ENCODE measurements at regions not wholly inside any gene's neighbourhood (a gene's known extent, or its start where the extent isn't known, plus 50 kb on each side); places are given as distances from the start of the nearest gene placed in this dataset.

- TF ChIP-seq CTCF (IDR thresholded peaks at IDR 0.05), result no peak
- no peak for TF ChIP-seq POLR2A (IDR thresholded peaks at IDR 0.05)
Measured at GRCh38 chr2:234328444-234328990, 168.4 kb downstream of the ARL4C start.

All from body of pancreas (tissue), 4 donors.